ENCODE measurements at regions not wholly inside any gene's neighbourhood (a gene's known extent, or its start where the extent isn't known, plus 50 kb on each side); places are given as distances from the start of the nearest gene placed in this dataset.

- TF ChIP-seq CTCF (IDR thresholded peaks at IDR 0.05) = no peak
- TF ChIP-seq POLR2A (IDR thresholded peaks at IDR 0.05) = no peak
Measured at GRCh38 chr3:30516238-30516637, 90.2 kb upstream of the TGFBR2 start.
